VCaP (cell line): ENCODE measurements at regions not wholly inside any gene's neighbourhood (a gene's known extent, or its start where the extent isn't known, plus 50 kb on each side); places are given as distances from the start of the nearest gene placed in this dataset.
"Not testable (repeated sequence)": the region's sequence is repeated elsewhere in the genome, so short reads cannot be mapped to it uniquely, and the experiment has no call there.

Experiments
- H3K27ac ChIP-seq: fragments of 450-650 bp; 2 replicates; pipeline ENCODE4 v1.5.1; 2017
- TF ChIP-seq, protein P1 (sequence below): fragments of 450-650 bp; conservative IDR thresholded peaks from 2 replicates; pipeline ENCODE4 v1.5.1; 2017; ENCODE audit warnings: mild to moderate bottlenecking, moderate library complexity

DNA sequence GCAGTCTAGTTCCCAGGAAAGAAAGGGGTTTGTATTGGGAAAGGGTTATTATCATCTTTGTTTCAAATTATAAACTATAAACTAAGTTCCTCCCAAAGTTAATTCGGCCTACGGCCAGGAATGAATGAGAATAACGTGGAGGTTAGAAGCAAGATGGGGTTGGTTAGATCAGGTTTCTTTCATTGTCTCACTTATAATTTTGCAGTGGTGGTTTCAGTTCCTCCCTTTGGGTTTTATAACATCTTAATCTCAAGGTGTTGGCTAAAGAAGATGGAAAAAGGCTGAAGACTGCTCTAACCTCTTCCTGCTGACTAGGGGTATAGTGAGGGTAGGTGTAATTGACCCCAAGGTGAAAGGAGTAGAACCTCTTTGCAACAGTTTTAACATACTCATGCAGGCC, 1050.7 kb downstream of the OTOL1 start:
- no peak overlapping the region for H3K27ac ChIP-seq
- TF ChIP-seq, protein P1, sequence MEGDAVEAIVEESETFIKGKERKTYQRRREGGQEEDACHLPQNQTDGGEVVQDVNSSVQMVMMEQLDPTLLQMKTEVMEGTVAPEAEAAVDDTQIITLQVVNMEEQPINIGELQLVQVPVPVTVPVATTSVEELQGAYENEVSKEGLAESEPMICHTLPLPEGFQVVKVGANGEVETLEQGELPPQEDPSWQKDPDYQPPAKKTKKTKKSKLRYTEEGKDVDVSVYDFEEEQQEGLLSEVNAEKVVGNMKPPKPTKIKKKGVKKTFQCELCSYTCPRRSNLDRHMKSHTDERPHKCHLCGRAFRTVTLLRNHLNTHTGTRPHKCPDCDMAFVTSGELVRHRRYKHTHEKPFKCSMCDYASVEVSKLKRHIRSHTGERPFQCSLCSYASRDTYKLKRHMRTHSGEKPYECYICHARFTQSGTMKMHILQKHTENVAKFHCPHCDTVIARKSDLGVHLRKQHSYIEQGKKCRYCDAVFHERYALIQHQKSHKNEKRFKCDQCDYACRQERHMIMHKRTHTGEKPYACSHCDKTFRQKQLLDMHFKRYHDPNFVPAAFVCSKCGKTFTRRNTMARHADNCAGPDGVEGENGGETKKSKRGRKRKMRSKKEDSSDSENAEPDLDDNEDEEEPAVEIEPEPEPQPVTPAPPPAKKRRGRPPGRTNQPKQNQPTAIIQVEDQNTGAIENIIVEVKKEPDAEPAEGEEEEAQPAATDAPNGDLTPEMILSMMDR = no peak

DNA sequence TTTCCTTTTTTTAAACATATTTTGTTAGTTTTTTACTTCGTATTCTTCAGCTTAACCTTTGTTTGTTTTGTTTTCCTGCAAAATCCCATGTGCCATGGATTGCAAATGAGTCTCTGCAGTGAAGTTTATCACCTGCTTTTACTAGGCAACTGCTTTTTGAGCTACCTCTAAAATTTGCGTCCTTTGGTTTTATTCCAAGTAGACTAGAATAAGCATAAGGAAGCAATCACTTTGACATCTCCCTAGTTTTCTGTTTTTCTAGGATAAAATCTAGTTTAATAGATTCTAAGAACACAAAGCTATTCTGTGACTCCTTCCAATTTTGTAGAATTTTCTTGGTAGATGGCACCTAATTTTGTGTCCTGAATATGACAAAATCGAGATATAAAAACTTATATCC, 1059.2 kb downstream of the OTOL1 start:
- TF ChIP-seq, protein P1 = no peak
- no peak overlapping the region for H3K27ac ChIP-seq

DNA sequence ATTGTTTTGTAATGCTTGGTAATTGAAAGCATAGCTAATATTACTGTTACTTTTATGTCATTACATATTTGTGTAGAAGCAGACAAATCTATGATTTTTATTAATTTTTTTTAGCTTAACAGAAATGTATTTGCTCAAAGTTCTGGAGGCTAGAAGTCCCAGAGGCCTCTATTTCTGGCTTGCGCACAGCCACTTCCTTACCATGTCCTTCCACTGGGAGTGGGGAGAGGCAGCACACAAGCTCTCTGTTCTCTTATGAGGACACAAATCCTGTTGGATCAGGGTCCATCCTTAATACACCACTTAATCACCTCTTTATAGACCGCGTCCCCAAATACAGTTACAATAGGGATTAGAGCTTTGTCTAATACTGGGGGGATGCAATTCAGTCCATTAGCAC, 1061.4 kb downstream of the OTOL1 start:
- TF ChIP-seq, protein P1 = no peak

DNA sequence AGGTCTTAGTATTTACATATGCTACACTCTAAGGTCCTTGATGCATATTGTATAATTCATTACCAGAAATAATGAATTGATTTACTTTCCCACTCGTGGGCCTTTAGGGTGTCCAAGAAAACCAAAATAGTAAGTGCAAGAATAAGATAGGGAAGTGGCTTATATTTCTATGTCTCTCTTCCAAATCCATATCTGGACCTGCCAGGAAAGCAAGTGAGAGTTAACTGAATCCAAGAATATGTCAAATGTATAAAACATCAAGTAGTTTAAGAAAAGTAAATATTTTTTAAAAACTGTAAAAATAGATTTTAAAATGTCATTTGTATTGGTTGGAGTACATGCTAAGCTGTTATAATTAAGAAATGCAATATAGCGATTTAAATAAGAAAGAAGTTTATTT, 1072.1 kb downstream of the OTOL1 start:
- TF ChIP-seq, protein P1 = no peak

More for the DNA sequence above, 1061.4 kb downstream of the OTOL1 start:
- H3K27ac ChIP-seq = no peak overlapping the region

DNA sequence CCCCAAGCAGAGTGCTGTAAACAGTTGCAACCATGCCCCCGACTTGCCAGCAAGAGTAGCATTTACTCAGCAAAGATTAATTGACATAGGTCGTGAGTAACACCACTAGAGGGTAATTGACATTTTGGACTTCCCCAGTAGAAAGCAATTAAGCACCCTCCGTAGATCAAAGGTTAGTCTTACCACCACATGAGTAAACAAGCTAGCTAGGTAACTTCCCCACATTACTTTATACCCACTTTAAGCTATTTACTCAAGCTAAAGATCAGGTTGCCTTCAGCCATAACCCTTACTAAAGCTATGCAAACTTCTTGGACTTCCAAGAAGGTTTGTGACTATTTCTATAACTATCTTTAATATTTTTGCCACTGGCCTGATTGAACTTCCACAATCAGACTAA, 1072.7 kb downstream of the OTOL1 start:
- TF ChIP-seq, protein P1 = no peak
- no peak overlapping the region for H3K27ac ChIP-seq

More for the DNA sequence above, 1072.1 kb downstream of the OTOL1 start:
- H3K27ac ChIP-seq = no peak overlapping the region

DNA sequence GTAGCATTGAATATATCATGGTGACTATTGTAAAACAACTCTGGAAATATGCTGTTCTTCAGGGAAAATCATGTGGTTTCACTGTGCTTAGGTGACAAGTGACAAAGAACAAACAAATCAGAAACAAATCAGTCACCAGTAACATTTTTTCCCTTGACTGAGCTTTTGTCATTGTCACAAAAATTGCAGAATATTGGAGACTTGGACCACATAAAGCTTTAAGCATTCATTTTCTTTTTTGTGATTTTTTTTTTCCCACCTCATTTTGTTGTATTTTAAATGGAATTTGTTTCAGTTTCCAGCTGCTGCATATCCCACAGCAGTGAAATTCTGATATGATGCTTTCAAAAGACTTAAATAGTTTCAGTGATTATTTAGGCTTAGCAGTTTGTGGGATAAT, 1088.4 kb downstream of the OTOL1 start:
- H3K27ac ChIP-seq = no peak overlapping the region
- TF ChIP-seq, protein P1 = no peak

DNA sequence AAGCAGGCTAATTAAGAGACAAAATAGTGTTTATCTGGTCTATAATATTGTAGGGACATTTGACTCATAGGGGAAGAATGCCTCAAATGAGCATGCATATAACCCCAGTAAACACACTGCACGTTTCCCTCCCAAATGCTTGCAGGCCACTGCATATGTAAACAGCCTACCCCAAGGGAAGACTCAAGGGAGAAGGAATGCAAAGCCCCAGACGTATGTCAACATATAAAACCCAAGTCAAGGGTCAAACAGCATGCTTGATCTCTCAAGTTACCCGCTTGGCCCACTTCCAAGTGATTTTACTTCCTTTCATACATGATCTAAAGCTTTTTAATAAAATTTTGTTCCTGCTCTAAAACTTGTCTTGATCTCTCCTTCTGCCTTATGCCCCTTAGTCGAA, 1090.0 kb downstream of the OTOL1 start:
- TF ChIP-seq, protein P1 = no peak
- H3K27ac ChIP-seq = no peak overlapping the region

DNA sequence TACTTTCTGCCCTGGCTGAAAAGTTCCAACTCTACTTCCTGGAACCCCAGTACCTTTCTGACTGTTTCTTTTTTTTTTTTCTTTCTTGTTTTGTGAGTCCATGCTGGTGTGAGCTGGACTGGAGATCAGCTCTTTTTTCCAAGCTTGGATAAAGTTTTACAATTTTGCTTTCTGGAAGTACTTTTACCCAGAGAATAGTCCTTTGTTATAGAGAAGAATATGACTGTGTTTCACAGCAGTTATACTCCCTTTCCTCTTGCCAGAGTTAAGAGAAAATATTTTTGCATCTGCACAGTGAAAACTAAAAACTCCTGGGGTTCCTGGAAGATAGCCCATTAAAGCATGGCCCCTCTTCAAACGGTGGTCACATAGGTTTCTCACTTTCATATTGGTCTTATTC, 1100.6 kb downstream of the OTOL1 start:
- H3K27ac ChIP-seq = no peak overlapping the region
- TF ChIP-seq, protein P1 = no peak

DNA sequence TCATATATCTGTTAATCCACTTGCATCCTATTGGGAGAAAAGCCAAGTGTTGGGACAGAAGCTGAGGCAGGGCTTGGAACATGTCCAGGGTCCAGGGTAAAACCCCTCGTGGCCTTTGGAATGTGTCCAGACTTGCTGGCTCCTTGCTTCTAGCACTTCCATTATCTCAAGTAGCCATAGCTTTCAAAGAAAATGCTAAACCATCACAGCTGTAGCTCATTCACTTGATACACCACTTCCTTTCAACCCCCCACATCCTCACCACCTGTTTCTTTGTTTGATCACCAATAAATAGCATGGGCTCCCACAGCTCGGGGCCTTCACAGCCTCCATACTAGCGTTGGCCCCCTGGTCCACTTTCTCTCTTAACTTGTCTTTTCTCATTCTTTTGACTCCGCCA, 1101.9 kb downstream of the OTOL1 start:
- not testable (repeated sequence) for H3K27ac ChIP-seq

DNA sequence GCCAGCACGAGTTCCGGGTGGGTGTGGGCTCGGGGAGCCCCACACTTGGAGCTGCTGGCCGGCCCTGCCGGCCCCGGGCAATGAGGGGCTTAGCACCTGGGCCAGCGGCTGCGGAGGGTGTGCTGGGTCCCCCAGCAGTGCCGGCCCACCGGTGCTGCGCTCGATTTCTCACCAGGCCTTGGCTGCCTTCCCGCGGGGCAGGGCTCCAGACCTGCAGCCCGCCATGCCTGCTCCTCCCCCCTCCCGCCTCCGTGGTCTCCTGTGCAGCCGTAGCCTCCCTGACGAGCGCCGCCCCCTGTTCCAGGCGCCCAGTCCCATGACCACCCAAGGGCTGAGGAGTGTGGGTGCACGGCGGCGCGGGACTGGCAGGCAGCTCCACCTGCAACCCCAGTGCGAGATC, 1103.1 kb downstream of the OTOL1 start:
- not testable (repeated sequence) for H3K27ac ChIP-seq
